HepG2 (cell line): ENCODE measurements at regions not wholly inside any gene's neighbourhood (a gene's known extent, or its start where the extent isn't known, plus 50 kb on each side); places are given as distances from the start of the nearest gene placed in this dataset.

Source experiments
- ATAC-seq: fragments of 200-7000 bp; cut with Tn5 transposase; 3 replicates; pipeline ENCODE4 v1.9.1; 2020; ENCODE audit warnings: mild to moderate bottlenecking, moderate library complexity
- BruUV-seq: library from RNA; stranded (reverse); fragments of 400-500 nt; replicated peaks from 2 replicates; lab custom pipeline; 2021; lab: Mats Ljungman, UMichigan
- CTCF ChIA-PET: fragments of 300-600 bp; formaldehyde crosslinking; extraction: SDS; loops from one replicate; lab custom pipeline; 2021; ENCODE audit warnings: low total read pairs, inconsistent platforms, low intra/inter-chr PET ratio; lab: Yijun Ruan, JAX
- POLR2A ChIA-PET: fragments of 350-600 bp; sonication (Branson Sonifier 250); formaldehyde crosslinking; loops from one replicate; lab custom pipeline; 2020; ENCODE audit warnings: antibody characterized with exemption, inconsistent platforms; lab: Yijun Ruan, JAX
- DNase-seq: peaks from one replicate; pipeline ENCODE4 v3.0.0-alpha.2; 2015; ENCODE audit warnings: low spot score
- FAIRE-seq: peaks from 3 replicates; lab custom pipeline; 2011; peaks lifted over from hg19 to GRCh38; lab: Jason Lieb, UNC
- H2AFZ ChIP-seq: one replicate; pipeline ENCODE4 v1.6.1; 2011; ENCODE audit warnings: low read length, inconsistent platforms
- H3K27ac ChIP-seq: fragments of 300-600 bp; 3 replicates; pipeline ENCODE4 v1.8.0; 2011; ENCODE audit warnings: mixed run types, mild to moderate bottlenecking, mixed read lengths, low read length, inconsistent platforms; ENCODE audit not compliant: insufficient read depth; ENCODE audit errors: extremely low read length
- H3K27me3 ChIP-seq, 2 experiments: fragments of 200-600 bp in 1 of 2; 2 replicates in 1 of 2; 3 replicates in 1 of 2; pipeline versions ENCODE4 v1.6.0 to v1.8.0; 2011; ENCODE audit warnings: low read length in 2 of 2, mild to moderate bottlenecking in 2 of 2, moderate library complexity in 2 of 2, inconsistent platforms in 1 of 2; ENCODE audit not compliant: insufficient read depth in 2 of 2, control insufficient read depth in 1 of 2
- H3K36me3 ChIP-seq, 2 experiments: fragments of 200-600 bp in 1 of 2; replicated peaks in 1 of 2; 2 replicates in 1 of 2; 3 replicates in 1 of 2; pipeline versions ENCODE4 v1.5.1 to v1.8.0; 2011; ENCODE audit warnings: low read length in 2 of 2, inconsistent platforms in 1 of 2; ENCODE audit not compliant: insufficient read depth in 2 of 2, control insufficient read depth in 1 of 2
- H3K4me1 ChIP-seq: 2 replicates; pipeline ENCODE4 v1.5.1; 2012; ENCODE audit warnings: low read length, inconsistent platforms; ENCODE audit not compliant: insufficient read depth
- H3K4me2 ChIP-seq: 2 replicates; pipeline ENCODE4 v1.6.0; 2011; ENCODE audit warnings: low read depth, low read length, inconsistent platforms
- H3K4me3 ChIP-seq, 3 experiments: fragments of 200-600 bp in 1 of 3; sonication (generic), shearing (Covaris generic) in 1 of 3; replicated peaks in 1 of 3; 2 replicates each; pipeline ENCODE4 v1.5.1; 2011 to 2016; ENCODE audit warnings: low read length in 3 of 3, inconsistent platforms in 2 of 3, low read depth in 2 of 3, mild to moderate bottlenecking in 2 of 3, control low read depth in 1 of 3, mixed read lengths in 1 of 3; ENCODE audit not compliant: insufficient read depth in 1 of 3
- H3K79me2 ChIP-seq: one replicate; pipeline ENCODE4 v1.6.1; 2011; ENCODE audit warnings: low read length, inconsistent platforms; ENCODE audit not compliant: insufficient read depth
- H3K9ac ChIP-seq: 2 replicates; pipeline ENCODE4 v1.6.0; 2011; ENCODE audit warnings: mild to moderate bottlenecking, low read depth, low read length, inconsistent platforms; ENCODE audit not compliant: insufficient read depth
- H3K9me3 ChIP-seq: 2 replicates; pipeline ENCODE4 v1.5.1; 2012; ENCODE audit warnings: mild to moderate bottlenecking, low read length
- H4K20me1 ChIP-seq: 2 replicates; pipeline ENCODE4 v1.6.0; 2011; ENCODE audit warnings: inconsistent platforms, mild to moderate bottlenecking, low read length, moderate library complexity; ENCODE audit not compliant: insufficient read depth
- JDP2 ChIP-seq: sonication (generic); formaldehyde crosslinking; IDR thresholded peaks from 2 replicates; pipeline ENCODE4 v1.8.1; 2022; ENCODE audit warnings: missing genetic modification reagents, borderline replicate concordance
- NCOA5 ChIP-seq: sonication (generic); formaldehyde crosslinking; IDR thresholded peaks from 2 replicates; pipeline ENCODE4 v1.4.0; 2020; ENCODE audit warnings: missing genetic modification reagents
- PLRG1 ChIP-seq: fragments of 450-650 bp; conservative IDR thresholded peaks from 2 replicates; pipeline ENCODE4 v1.6.1; 2016
- TBX2 ChIP-seq: sonication (generic); formaldehyde crosslinking; IDR thresholded peaks from 2 replicates; pipeline ENCODE4 v1.5.0; 2020; ENCODE audit warnings: missing genetic modification reagents, mild to moderate bottlenecking, borderline replicate concordance
- TCF7 ChIP-seq: sonication (generic); IDR thresholded peaks from 2 replicates; pipeline ENCODE4 v1.6.1; 2016; ENCODE audit warnings: antibody characterized with exemption, low read depth
- ZFP91 ChIP-seq: sonication (generic); formaldehyde crosslinking; IDR thresholded peaks from 2 replicates; pipeline ENCODE4 v1.9.0; 2022; ENCODE audit warnings: missing genetic modification reagents, mild to moderate bottlenecking, borderline replicate concordance
- ZNF292 ChIP-seq: sonication (generic); formaldehyde crosslinking; IDR thresholded peaks from 2 replicates; pipeline ENCODE4 v1.8.1; 2022; ENCODE audit warnings: mild to moderate bottlenecking, low read depth, missing genetic modification reagents, borderline replicate concordance
- ZNF746 ChIP-seq: sonication (generic); formaldehyde crosslinking; IDR thresholded peaks from 2 replicates; pipeline ENCODE4 v1.8.0; 2022; ENCODE audit warnings: mild to moderate bottlenecking, missing genetic modification reagents
- WGBS: methylation state at CpG from one replicate; pipeline ENCODE4 v1.1.6; 2017; ENCODE audit warnings: low lambda C conversion rate; 5-methylcytosine and 5-hydroxymethylcytosine counted together
- in situ Hi-C: cut with HindIII; loops from 2 replicates; pipeline ENCODE4 v1.10.0; 2017; ENCODE audit warnings: low pct_unique_long_range_greater_than_20kb; ENCODE audit not compliant: extremely low pct_ligation_motif_present
- intact Hi-C: fragments of 100-400 bp; cut with micrococcal nuclease; formaldehyde crosslinking; loops from one replicate; pipeline ENCODE4 v1.10.0; 2022; ENCODE audit not compliant: unreplicated experiment
- TF ChIP-seq, protein P1 (sequence below): sonication (generic); formaldehyde crosslinking; IDR thresholded peaks from 2 replicates; pipeline ENCODE4 v1.4.0; 2020; ENCODE audit warnings: missing genetic modification reagents, borderline replicate concordance
- TF ChIP-seq, protein P2 (sequence below): IDR thresholded peaks from 2 replicates; pipeline ENCODE4 v1.6.1; 2018; ENCODE audit warnings: missing genetic modification reagents, mild to moderate bottlenecking, missing compliant biosample characterization
- TF ChIP-seq, protein P3 (sequence below): sonication (generic); formaldehyde crosslinking; IDR thresholded peaks from 2 replicates; pipeline ENCODE4 v1.4.0; 2020; ENCODE audit warnings: missing genetic modification reagents
- TF ChIP-seq, protein P4 (sequence below), 2 experiments: sonication (generic) in 1 of 2; formaldehyde crosslinking in 1 of 2; IDR thresholded peaks; 2 replicates each; pipeline versions ENCODE4 v1.4.0 to v1.6.1; 2018 to 2020; ENCODE audit warnings: missing genetic modification reagents in 2 of 2, borderline replicate concordance in 1 of 2, low read depth in 1 of 2, mild to moderate bottlenecking in 1 of 2, missing biosample characterization in 1 of 2

GRCh38 chr1:157371221-157371620 is 181.1 kb downstream of the FCRL5 start (continued):
- TF ChIP-seq, protein P1, sequence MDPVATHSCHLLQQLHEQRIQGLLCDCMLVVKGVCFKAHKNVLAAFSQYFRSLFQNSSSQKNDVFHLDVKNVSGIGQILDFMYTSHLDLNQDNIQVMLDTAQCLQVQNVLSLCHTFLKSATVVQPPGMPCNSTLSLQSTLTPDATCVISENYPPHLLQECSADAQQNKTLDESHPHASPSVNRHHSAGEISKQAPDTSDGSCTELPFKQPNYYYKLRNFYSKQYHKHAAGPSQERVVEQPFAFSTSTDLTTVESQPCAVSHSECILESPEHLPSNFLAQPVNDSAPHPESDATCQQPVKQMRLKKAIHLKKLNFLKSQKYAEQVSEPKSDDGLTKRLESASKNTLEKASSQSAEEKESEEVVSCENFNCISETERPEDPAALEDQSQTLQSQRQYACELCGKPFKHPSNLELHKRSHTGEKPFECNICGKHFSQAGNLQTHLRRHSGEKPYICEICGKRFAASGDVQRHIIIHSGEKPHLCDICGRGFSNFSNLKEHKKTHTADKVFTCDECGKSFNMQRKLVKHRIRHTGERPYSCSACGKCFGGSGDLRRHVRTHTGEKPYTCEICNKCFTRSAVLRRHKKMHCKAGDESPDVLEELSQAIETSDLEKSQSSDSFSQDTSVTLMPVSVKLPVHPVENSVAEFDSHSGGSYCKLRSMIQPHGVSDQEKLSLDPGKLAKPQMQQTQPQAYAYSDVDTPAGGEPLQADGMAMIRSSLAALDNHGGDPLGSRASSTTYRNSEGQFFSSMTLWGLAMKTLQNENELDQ = no peak
- TF ChIP-seq, protein P2, sequence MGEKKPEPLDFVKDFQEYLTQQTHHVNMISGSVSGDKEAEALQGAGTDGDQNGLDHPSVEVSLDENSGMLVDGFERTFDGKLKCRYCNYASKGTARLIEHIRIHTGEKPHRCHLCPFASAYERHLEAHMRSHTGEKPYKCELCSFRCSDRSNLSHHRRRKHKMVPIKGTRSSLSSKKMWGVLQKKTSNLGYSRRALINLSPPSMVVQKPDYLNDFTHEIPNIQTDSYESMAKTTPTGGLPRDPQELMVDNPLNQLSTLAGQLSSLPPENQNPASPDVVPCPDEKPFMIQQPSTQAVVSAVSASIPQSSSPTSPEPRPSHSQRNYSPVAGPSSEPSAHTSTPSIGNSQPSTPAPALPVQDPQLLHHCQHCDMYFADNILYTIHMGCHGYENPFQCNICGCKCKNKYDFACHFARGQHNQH (CRISPR knock-in tag) = no peak
- no peak for TF ChIP-seq JDP2 (CRISPR knock-in tag)

GRCh38 chr1:157370698-157371097 is 181.6 kb downstream of the FCRL5 start:
- in situ Hi-C loops = loop anchor here (10.0 kb wide), 1 partner anchor 176 kb away; no protein-coding TSS in a partner anchor
- no CpG with 5 or more reads among the region's 5 CpGs for WGBS
- H2AFZ ChIP-seq = no peak overlapping the region
- no peaks in the 10 kb centered on the region for H3K79me2 ChIP-seq
- no peaks in the 10 kb centered on the region for H3K27me3 ChIP-seq
- no TSS peak for BruUV-seq
- H3K36me3 ChIP-seq = no peaks in the 10 kb centered on the region
- H3K9me3 ChIP-seq = no peaks in the 10 kb centered on the region
- no peak overlapping the region for H3K27ac ChIP-seq
- no peak for ATAC-seq
- H3K4me1 ChIP-seq = peaks cover 7% of the 10 kb centered on the region; the same call in 1 of the 2 replicates
- ChIA-PET POLR2A (no interaction called here), CTCF (interaction anchor here (0.9 to 3.1 kb wide), 3 partner anchors 120 to 177 kb away, joined by 3 to 31 read pairs (median 4); no protein-coding TSS in a partner anchor)
- H3K9ac ChIP-seq = no peak overlapping the region
- H3K4me3 ChIP-seq = no peak overlapping the region
- no peak for DNase-seq
- intact Hi-C loops = loop anchor here (10.0 kb wide), 1 partner anchor 324 kb away; no protein-coding TSS in a partner anchor
- no peak for FAIRE-seq
- H3K4me2 ChIP-seq = no peak overlapping the region
- H4K20me1 ChIP-seq = no peaks in the 10 kb centered on the region
- TF ChIP-seq, protein P3, sequence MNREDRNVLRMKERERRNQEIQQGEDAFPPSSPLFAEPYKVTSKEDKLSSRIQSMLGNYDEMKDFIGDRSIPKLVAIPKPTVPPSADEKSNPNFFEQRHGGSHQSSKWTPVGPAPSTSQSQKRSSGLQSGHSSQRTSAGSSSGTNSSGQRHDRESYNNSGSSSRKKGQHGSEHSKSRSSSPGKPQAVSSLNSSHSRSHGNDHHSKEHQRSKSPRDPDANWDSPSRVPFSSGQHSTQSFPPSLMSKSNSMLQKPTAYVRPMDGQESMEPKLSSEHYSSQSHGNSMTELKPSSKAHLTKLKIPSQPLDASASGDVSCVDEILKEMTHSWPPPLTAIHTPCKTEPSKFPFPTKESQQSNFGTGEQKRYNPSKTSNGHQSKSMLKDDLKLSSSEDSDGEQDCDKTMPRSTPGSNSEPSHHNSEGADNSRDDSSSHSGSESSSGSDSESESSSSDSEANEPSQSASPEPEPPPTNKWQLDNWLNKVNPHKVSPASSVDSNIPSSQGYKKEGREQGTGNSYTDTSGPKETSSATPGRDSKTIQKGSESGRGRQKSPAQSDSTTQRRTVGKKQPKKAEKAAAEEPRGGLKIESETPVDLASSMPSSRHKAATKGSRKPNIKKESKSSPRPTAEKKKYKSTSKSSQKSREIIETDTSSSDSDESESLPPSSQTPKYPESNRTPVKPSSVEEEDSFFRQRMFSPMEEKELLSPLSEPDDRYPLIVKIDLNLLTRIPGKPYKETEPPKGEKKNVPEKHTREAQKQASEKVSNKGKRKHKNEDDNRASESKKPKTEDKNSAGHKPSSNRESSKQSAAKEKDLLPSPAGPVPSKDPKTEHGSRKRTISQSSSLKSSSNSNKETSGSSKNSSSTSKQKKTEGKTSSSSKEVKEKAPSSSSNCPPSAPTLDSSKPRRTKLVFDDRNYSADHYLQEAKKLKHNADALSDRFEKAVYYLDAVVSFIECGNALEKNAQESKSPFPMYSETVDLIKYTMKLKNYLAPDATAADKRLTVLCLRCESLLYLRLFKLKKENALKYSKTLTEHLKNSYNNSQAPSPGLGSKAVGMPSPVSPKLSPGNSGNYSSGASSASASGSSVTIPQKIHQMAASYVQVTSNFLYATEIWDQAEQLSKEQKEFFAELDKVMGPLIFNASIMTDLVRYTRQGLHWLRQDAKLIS (CRISPR knock-in tag) = no peak
- TF ChIP-seq TBX2 (CRISPR knock-in tag) (no peak), ZNF746 (CRISPR knock-in tag) (no peak), TCF7 (no peak), NCOA5 (CRISPR knock-in tag) (no peak), ZNF292 (CRISPR knock-in tag) (no peak), PLRG1 (no peak), ZFP91 (CRISPR knock-in tag) (no peak)
- TF ChIP-seq, protein P4, sequence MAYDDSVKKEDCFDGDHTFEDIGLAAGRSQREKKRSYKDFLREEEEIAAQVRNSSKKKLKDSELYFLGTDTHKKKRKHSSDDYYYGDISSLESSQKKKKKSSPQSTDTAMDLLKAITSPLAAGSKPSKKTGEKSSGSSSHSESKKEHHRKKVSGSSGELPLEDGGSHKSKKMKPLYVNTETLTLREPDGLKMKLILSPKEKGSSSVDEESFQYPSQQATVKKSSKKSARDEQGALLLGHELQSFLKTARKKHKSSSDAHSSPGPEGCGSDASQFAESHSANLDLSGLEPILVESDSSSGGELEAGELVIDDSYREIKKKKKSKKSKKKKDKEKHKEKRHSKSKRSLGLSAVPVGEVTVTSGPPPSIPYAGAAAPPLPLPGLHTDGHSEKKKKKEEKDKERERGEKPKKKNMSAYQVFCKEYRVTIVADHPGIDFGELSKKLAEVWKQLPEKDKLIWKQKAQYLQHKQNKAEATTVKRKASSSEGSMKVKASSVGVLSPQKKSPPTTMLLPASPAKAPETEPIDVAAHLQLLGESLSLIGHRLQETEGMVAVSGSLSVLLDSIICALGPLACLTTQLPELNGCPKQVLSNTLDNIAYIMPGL (CRISPR knock-in tag; IDR thresholded peaks at IDR 0.05; ENCODE audit: borderline replicate concordance in 1 of 2, low read depth in 1 of 2) = no peak
